Liver (tissue), 8 donors: ENCODE measurements at regions not wholly inside any gene's neighbourhood (a gene's known extent, or its start where the extent isn't known, plus 50 kb on each side); places are given as distances from the start of the nearest gene placed in this dataset.

Experiments used
- DNase-seq: peaks from one replicate; pipeline ENCODE4 v3.0.0-alpha.2; 2017; ENCODE audit warnings: low spot score
- H3K27ac ChIP-seq, 2 donors: one replicate each; pipeline ENCODE4 v1.7.0; 2013; ENCODE audit warnings: inconsistent platforms in 2 of 2, low read length in 2 of 2, control low read depth in 1 of 2, low read depth in 1 of 2, mild to moderate bottlenecking in 1 of 2
- H3K27me3 ChIP-seq, 4 donors: one replicate each; pipeline versions ENCODE4 v1.6.1 to v1.7.0; 2013; ENCODE audit warnings: low read length in 3 of 4, inconsistent platforms in 1 of 4, mild to moderate bottlenecking in 1 of 4, moderate library complexity in 1 of 4; ENCODE audit not compliant: control insufficient read depth in 4 of 4, insufficient read depth in 4 of 4
- H3K36me3 ChIP-seq, 4 donors: one replicate each; pipeline versions ENCODE4 v1.6.1 to v1.7.0; 2013; ENCODE audit warnings: low read length in 3 of 4, mild to moderate bottlenecking in 3 of 4, low read depth in 1 of 4, moderate library complexity in 1 of 4; ENCODE audit not compliant: control insufficient read depth in 4 of 4, insufficient read depth in 3 of 4
- H3K4me1 ChIP-seq, 4 donors: one replicate each; pipeline versions ENCODE4 v1.6.1 to v1.7.0; 2013; ENCODE audit warnings: low read length in 3 of 4, mild to moderate bottlenecking in 3 of 4, moderate library complexity in 1 of 4; ENCODE audit not compliant: control insufficient read depth in 4 of 4, insufficient read depth in 4 of 4
- H3K4me3 ChIP-seq, 3 donors: one replicate each; pipeline versions ENCODE4 v1.6.1 to v1.7.0; 2013; ENCODE audit warnings: low read length in 3 of 3, control low read depth in 1 of 3, low read depth in 1 of 3, mild to moderate bottlenecking in 1 of 3
- H3K9ac ChIP-seq, 2 donors: one replicate each; pipeline ENCODE4 v1.7.0; 2013; ENCODE audit warnings: low read length in 2 of 2, mild to moderate bottlenecking in 2 of 2, moderate library complexity in 2 of 2, control low read depth in 1 of 2, low read depth in 1 of 2
- H3K9me3 ChIP-seq, 4 donors: one replicate each; pipeline versions ENCODE4 v1.6.1 to v1.7.0; 2013; ENCODE audit warnings: low read length in 3 of 4; ENCODE audit not compliant: control insufficient read depth in 4 of 4
- ATF3 ChIP-seq: IDR thresholded peaks from 2 replicates; pipeline ENCODE4 v1.6.1; 2016; ENCODE audit warnings: antibody characterized with exemption
- EGR1 ChIP-seq, 2 donors: IDR thresholded peaks; 2 replicates each; pipeline ENCODE4 v1.6.1; 2016 to 2018; ENCODE audit warnings: antibody characterized with exemption in 2 of 2, low read depth in 2 of 2
- FOXA1 ChIP-seq: IDR thresholded peaks from 2 replicates; pipeline ENCODE4 v1.6.1; 2016; ENCODE audit warnings: antibody characterized with exemption
- FOXA2 ChIP-seq: IDR thresholded peaks from 2 replicates; pipeline ENCODE4 v1.6.1; 2016; ENCODE audit warnings: antibody characterized with exemption
- GABPA ChIP-seq, 2 donors: IDR thresholded peaks in 1 of 2; conservative IDR thresholded peaks in 1 of 2; 2 replicates each; pipeline ENCODE4 v1.6.1; 2016; ENCODE audit warnings: antibody characterized with exemption in 2 of 2, mild to moderate bottlenecking in 1 of 2, moderate library complexity in 1 of 2
- HNF4A ChIP-seq, 2 donors: conservative IDR thresholded peaks; 2 replicates each; pipeline ENCODE4 v1.6.1; 2016; ENCODE audit warnings: antibody characterized with exemption in 2 of 2, mild to moderate bottlenecking in 2 of 2
- HNF4G ChIP-seq: IDR thresholded peaks from 2 replicates; pipeline ENCODE4 v1.6.1; 2016; ENCODE audit warnings: antibody characterized with exemption
- JUND ChIP-seq, 2 donors: IDR thresholded peaks; 2 replicates each; pipeline ENCODE4 v1.6.1; 2016; ENCODE audit warnings: antibody characterized with exemption in 2 of 2
- MAX ChIP-seq: IDR thresholded peaks from 2 replicates; pipeline ENCODE4 v1.6.1; 2016; ENCODE audit warnings: antibody characterized with exemption
- NR2F2 ChIP-seq: IDR thresholded peaks from 2 replicates; pipeline ENCODE4 v1.6.1; 2016; ENCODE audit warnings: antibody characterized with exemption
- RAD21 ChIP-seq, 2 donors: IDR thresholded peaks; 2 replicates each; pipeline ENCODE4 v1.6.1; 2016; ENCODE audit warnings: antibody characterized with exemption in 2 of 2, mild to moderate bottlenecking in 2 of 2
- REST ChIP-seq: IDR thresholded peaks from 2 replicates; pipeline ENCODE4 v1.6.1; 2016; ENCODE audit warnings: antibody characterized with exemption, mild to moderate bottlenecking
- RXRA ChIP-seq, 2 donors: IDR thresholded peaks; 2 replicates each; pipeline ENCODE4 v1.6.1; 2017 to 2018; ENCODE audit warnings: antibody characterized with exemption in 2 of 2, mild to moderate bottlenecking in 1 of 2
- SP1 ChIP-seq: IDR thresholded peaks from 2 replicates; pipeline ENCODE4 v1.6.1; 2018; ENCODE audit warnings: antibody characterized with exemption, mild to moderate bottlenecking
- TAF1 ChIP-seq: conservative IDR thresholded peaks from 2 replicates; pipeline ENCODE4 v1.6.1; 2016; ENCODE audit warnings: antibody characterized with exemption, mild to moderate bottlenecking
- YY1 ChIP-seq: IDR thresholded peaks from 2 replicates; pipeline ENCODE4 v1.6.1; 2016; ENCODE audit warnings: antibody characterized with exemption, mild to moderate bottlenecking
- WGBS: extraction: QIAGEN DNeasy Blood & Tissue Kit; methylation state at CpG from one replicate; pipeline ENCODE4 v1.1.7; 2013; 5-methylcytosine and 5-hydroxymethylcytosine counted together
- TF ChIP-seq, protein P1 (sequence below): IDR thresholded peaks from 2 replicates; pipeline ENCODE4 v1.6.1; 2016; ENCODE audit warnings: antibody characterized with exemption
- TF ChIP-seq, protein P2 (sequence below): fragments of 150-350 bp; IDR thresholded peaks from 2 replicates; pipeline ENCODE4 v1.5.1; 2017; ENCODE audit warnings: improper control_type of control experiment, low read depth, low read length; ENCODE audit not compliant: missing input control
- donor health status: healthy.
- donor health status: healthy.
- donor health status: healthy.
- donor health status: healthy.
- donor health status: healthy.

GRCh38 chr13:78913656-78914055, 254.7 kb upstream of the OBI1 start:
- TF ChIP-seq RXRA (IDR thresholded peaks at IDR 0.05) (peak in 1 of 2 donors; percentile 48), RAD21 (IDR thresholded peaks at IDR 0.05) (peak in 1 of 2 donors; percentile 13), GABPA (IDR thresholded peaks at IDR 0.05 in 1 of 2, conservative IDR thresholded peaks at IDR 0.05 in 1 of 2) (no peak), HNF4A (conservative IDR thresholded peaks at IDR 0.05) (peak; percentile 15 to 51), JUND (IDR thresholded peaks at IDR 0.05) (no peak)
- TF ChIP-seq, protein P1, sequence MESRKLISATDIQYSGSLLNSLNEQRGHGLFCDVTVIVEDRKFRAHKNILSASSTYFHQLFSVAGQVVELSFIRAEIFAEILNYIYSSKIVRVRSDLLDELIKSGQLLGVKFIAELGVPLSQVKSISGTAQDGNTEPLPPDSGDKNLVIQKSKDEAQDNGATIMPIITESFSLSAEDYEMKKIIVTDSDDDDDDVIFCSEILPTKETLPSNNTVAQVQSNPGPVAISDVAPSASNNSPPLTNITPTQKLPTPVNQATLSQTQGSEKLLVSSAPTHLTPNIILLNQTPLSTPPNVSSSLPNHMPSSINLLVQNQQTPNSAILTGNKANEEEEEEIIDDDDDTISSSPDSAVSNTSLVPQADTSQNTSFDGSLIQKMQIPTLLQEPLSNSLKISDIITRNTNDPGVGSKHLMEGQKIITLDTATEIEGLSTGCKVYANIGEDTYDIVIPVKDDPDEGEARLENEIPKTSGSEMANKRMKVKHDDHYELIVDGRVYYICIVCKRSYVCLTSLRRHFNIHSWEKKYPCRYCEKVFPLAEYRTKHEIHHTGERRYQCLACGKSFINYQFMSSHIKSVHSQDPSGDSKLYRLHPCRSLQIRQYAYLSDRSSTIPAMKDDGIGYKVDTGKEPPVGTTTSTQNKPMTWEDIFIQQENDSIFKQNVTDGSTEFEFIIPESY, result peak; percentile 16
- WGBS, result 43% methylated on average over 3 of the region's 3 CpGs

DNA sequence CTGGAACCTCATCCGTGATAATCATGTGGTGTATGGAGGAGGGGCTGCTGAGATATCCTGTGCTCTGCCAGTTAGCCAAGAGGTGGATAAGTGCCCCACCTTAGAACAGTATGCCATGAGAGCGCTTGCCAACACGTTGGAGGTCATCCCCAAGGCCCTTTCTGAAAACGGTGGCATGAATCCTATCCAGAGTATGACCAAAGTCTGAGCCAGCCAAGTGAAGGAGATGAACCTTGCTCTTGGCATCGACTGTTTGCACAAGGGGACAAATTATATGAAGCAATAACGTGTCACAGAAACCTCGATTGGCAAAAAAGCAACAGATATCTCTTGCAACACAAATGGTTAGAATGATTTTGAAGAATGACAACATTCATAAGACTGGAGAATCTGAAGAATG, 251.2 kb upstream of the OBI1 start:
- H3K27me3 ChIP-seq, result no peaks in the 10 kb centered on the region
- peak overlapping the region; percentile 25 to 30 for H3K27ac ChIP-seq
- WGBS, result 30% methylated on average over 7 of the region's 7 CpGs
- TF ChIP-seq ATF3 (peak; percentile 58), MAX (peak; percentile 97), JUND (IDR thresholded peaks at IDR 0.05) (peak; percentile 93 to 97), RAD21 (IDR thresholded peaks at IDR 0.05) (peak; percentile 53 to 55), NR2F2 (peak; percentile 64), EGR1 (IDR thresholded peaks at IDR 0.05; ENCODE audit: low read depth in 2 of 2) (peak in 1 of 2 donors; percentile 30), HNF4A (conservative IDR thresholded peaks at IDR 0.05) (peak; percentile 100), FOXA1 (peak; percentile 92), SP1 (peak; percentile 95), RXRA (IDR thresholded peaks at IDR 0.05) (peak; percentile 90 to 95), GABPA (IDR thresholded peaks at IDR 0.05 in 1 of 2, conservative IDR thresholded peaks at IDR 0.05 in 1 of 2) (no peak), HNF4G (peak; percentile 98), TAF1 (no peak), REST (peak; percentile 66), FOXA2 (peak; percentile 75), YY1 (peak; percentile 86)
- TF ChIP-seq, protein P1, result peak; percentile 91
- TF ChIP-seq, protein P2, sequence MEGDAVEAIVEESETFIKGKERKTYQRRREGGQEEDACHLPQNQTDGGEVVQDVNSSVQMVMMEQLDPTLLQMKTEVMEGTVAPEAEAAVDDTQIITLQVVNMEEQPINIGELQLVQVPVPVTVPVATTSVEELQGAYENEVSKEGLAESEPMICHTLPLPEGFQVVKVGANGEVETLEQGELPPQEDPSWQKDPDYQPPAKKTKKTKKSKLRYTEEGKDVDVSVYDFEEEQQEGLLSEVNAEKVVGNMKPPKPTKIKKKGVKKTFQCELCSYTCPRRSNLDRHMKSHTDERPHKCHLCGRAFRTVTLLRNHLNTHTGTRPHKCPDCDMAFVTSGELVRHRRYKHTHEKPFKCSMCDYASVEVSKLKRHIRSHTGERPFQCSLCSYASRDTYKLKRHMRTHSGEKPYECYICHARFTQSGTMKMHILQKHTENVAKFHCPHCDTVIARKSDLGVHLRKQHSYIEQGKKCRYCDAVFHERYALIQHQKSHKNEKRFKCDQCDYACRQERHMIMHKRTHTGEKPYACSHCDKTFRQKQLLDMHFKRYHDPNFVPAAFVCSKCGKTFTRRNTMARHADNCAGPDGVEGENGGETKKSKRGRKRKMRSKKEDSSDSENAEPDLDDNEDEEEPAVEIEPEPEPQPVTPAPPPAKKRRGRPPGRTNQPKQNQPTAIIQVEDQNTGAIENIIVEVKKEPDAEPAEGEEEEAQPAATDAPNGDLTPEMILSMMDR, result no peak
- no peak overlapping the region for H3K4me3 ChIP-seq
- no peaks in the 10 kb centered on the region for H3K36me3 ChIP-seq
- H3K4me1 ChIP-seq, result peaks cover 0 to 39% (median 13%) of the 10 kb centered on the region in 4 donors
- no peaks in the 10 kb centered on the region for H3K9me3 ChIP-seq
- H3K9ac ChIP-seq, result no peak overlapping the region
- no peak for DNase-seq

More at GRCh38 chr13:78913656-78914055, 254.7 kb upstream of the OBI1 start:
- no peak for DNase-seq
- no peaks in the 10 kb centered on the region for H3K36me3 ChIP-seq
- no peaks in the 10 kb centered on the region for H3K27me3 ChIP-seq
- peak overlapping the region in 1 of 2 donors; percentile 52 for H3K9ac ChIP-seq
- H3K4me3 ChIP-seq, result no peak overlapping the region
- no peaks in the 10 kb centered on the region for H3K9me3 ChIP-seq
- no peak overlapping the region for H3K27ac ChIP-seq
- H3K4me1 ChIP-seq, result peaks cover 0 to 30% (median 9%) of the 10 kb centered on the region in 4 donors
